ENCODE measurements at regions not wholly inside any gene's neighbourhood (a gene's known extent, or its start where the extent isn't known, plus 50 kb on each side); places are given as distances from the start of the nearest gene placed in this dataset.
"Not testable (repeated sequence)": the region's sequence is repeated elsewhere in the genome, so short reads cannot be mapped to it uniquely, and the experiment has no call there.

DNA sequence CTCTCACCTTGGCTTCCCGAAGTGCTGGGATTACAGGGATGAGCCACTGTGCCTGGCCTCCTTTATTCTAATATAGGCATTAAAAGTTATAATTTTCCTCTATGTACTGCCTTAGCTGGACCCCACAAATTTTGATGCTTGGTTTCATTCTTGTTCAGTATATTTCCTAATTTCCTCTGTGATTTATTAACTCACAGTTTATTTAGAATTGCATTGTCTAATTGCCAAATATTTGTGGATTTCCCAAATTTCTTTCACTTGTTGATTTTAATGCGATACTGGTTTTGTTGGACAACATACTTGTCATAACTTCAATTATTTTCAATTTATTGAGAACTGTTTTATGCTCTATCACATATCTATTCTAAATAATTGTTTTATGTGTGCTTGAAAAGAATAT lies 366.0 kb downstream of the OMA1 start:
- ChIA-PET CTCF (ENCODE audit: low intra/inter-chr PET ratio) (no interaction called here), POLR2A (no interaction called here)
- H3K79me2 ChIP-seq (ENCODE audit: control insufficient read depth, insufficient read depth, low read length): no peaks in the 10 kb centered on the region
- H3K36me3 ChIP-seq (ENCODE audit: control insufficient read depth, insufficient read depth, low read length): no peaks in the 10 kb centered on the region
- H4K20me1 ChIP-seq (replicated peaks; ENCODE audit: control insufficient read depth, insufficient read depth, low read length): no peaks in the 10 kb centered on the region
- no peak overlapping the region for H3K4me2 ChIP-seq (ENCODE audit: insufficient read depth, low read length)
- H3K27me3 ChIP-seq (ENCODE audit: control insufficient read depth in 2 of 2, insufficient read depth in 2 of 2, low read length in 2 of 2): no peaks in the 10 kb centered on the region
- ATAC-seq (no peak), FAIRE-seq (no peak), DNase-seq (ENCODE audit: extremely low read depth in 1 of 4, low spot score in 3 of 4) (no peak)
- TF ChIP-seq FOXJ3 (CRISPR knock-in tag; IDR thresholded peaks at IDR 0.05) (no peak), ZNF57 (CRISPR knock-in tag; IDR thresholded peaks at IDR 0.05) (no peak), BCOR (IDR thresholded peaks at IDR 0.05) (no peak), KAT2B (IDR thresholded peaks at IDR 0.05; ENCODE audit: low read depth, low read length) (no peak), HMG20B (CRISPR knock-in tag; IDR thresholded peaks at IDR 0.05) (no peak), BRD4 (IDR thresholded peaks at IDR 0.05) (no peak), CBX5 (IDR thresholded peaks at IDR 0.05; ENCODE audit: borderline replicate concordance, low read depth) (no peak), ZNF274 (IDR thresholded peaks at IDR 0.05; ENCODE audit: borderline replicate concordance, low read depth, low read length) (no peak), COPS2 (conservative IDR thresholded peaks at IDR 0.05) (no peak), ZNF584 (CRISPR knock-in tag; IDR thresholded peaks at IDR 0.05; ENCODE audit: low read depth) (no peak), SNRNP70 (optimal IDR thresholded peaks at IDR 0.05; ENCODE audit: low read depth, low read length) (no peak), MCM7 (IDR thresholded peaks at IDR 0.05) (no peak), GTF2F1 (IDR thresholded peaks at IDR 0.05; ENCODE audit: low read depth, low read length) (no peak), ZNF79 (CRISPR knock-in tag; IDR thresholded peaks at IDR 0.05; ENCODE audit: low read depth) (no peak), DIDO1 (tag; IDR thresholded peaks at IDR 0.05; ENCODE audit: low read depth) (no peak)
- TF ChIP-seq, protein P1, sequence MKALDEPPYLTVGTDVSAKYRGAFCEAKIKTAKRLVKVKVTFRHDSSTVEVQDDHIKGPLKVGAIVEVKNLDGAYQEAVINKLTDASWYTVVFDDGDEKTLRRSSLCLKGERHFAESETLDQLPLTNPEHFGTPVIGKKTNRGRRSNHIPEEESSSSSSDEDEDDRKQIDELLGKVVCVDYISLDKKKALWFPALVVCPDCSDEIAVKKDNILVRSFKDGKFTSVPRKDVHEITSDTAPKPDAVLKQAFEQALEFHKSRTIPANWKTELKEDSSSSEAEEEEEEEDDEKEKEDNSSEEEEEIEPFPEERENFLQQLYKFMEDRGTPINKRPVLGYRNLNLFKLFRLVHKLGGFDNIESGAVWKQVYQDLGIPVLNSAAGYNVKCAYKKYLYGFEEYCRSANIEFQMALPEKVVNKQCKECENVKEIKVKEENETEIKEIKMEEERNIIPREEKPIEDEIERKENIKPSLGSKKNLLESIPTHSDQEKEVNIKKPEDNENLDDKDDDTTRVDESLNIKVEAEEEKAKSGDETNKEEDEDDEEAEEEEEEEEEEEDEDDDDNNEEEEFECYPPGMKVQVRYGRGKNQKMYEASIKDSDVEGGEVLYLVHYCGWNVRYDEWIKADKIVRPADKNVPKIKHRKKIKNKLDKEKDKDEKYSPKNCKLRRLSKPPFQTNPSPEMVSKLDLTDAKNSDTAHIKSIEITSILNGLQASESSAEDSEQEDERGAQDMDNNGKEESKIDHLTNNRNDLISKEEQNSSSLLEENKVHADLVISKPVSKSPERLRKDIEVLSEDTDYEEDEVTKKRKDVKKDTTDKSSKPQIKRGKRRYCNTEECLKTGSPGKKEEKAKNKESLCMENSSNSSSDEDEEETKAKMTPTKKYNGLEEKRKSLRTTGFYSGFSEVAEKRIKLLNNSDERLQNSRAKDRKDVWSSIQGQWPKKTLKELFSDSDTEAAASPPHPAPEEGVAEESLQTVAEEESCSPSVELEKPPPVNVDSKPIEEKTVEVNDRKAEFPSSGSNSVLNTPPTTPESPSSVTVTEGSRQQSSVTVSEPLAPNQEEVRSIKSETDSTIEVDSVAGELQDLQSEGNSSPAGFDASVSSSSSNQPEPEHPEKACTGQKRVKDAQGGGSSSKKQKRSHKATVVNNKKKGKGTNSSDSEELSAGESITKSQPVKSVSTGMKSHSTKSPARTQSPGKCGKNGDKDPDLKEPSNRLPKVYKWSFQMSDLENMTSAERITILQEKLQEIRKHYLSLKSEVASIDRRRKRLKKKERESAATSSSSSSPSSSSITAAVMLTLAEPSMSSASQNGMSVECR (CRISPR knock-in tag; IDR thresholded peaks at IDR 0.05): no peak
- in situ Hi-C loops (cut with MboI): no loop called here
- H3K9me1 ChIP-seq (ENCODE audit: control insufficient read depth, insufficient read depth, low read length): no peaks in the 10 kb centered on the region
- WGBS (ENCODE audit: insufficient coverage, low coverage, missing lambda C conversion rate): 0% methylated on average over 2 of the region's 2 CpGs
- no TSS peak for BruUV-seq (replicated peaks)
- intact Hi-C loops (cut with micrococcal nuclease): no loop called here
- H3K4me3 ChIP-seq: no peak overlapping the region
- no peaks in the 10 kb centered on the region for H3K4me1 ChIP-seq (replicated peaks in 1 of 2; ENCODE audit: control insufficient read depth in 2 of 2, insufficient read depth in 2 of 2, low read length in 2 of 2)
- H3K9ac ChIP-seq (ENCODE audit: insufficient read depth in 1 of 2, low read depth in 2 of 2, low read length in 2 of 2): no peak overlapping the region
- no peaks in the 10 kb centered on the region for H3K9me3 ChIP-seq (replicated peaks; ENCODE audit: control insufficient read depth, insufficient read depth, low read depth, low read length)
- no peak overlapping the region for H2AFZ ChIP-seq (ENCODE audit: low read depth, low read length)
- H3K27ac ChIP-seq (ENCODE audit: extremely low read depth, low read depth, low read length): no peak overlapping the region

GRCh38 chr1:58169160-58169559 lies 377.4 kb downstream of the OMA1 start:
- POLR2A ChIA-PET; H3K27me3 ChIP-seq (ENCODE audit: control insufficient read depth in 2 of 2, insufficient read depth in 2 of 2, low read length in 2 of 2); H3K4me1 ChIP-seq (replicated peaks in 1 of 2; ENCODE audit: control insufficient read depth in 2 of 2, insufficient read depth in 2 of 2, low read length in 2 of 2); H3K9me3 ChIP-seq (replicated peaks; ENCODE audit: control insufficient read depth, insufficient read depth, low read depth, low read length); H4K20me1 ChIP-seq (replicated peaks; ENCODE audit: control insufficient read depth, insufficient read depth, low read length); H3K79me2 ChIP-seq (ENCODE audit: control insufficient read depth, insufficient read depth, low read length); H3K9ac ChIP-seq (ENCODE audit: insufficient read depth in 1 of 2, low read depth in 2 of 2, low read length in 2 of 2); H3K4me2 ChIP-seq (ENCODE audit: insufficient read depth, low read length); CTCF ChIA-PET (ENCODE audit: low intra/inter-chr PET ratio); BruUV-seq (replicated peaks); H2AFZ ChIP-seq (ENCODE audit: low read depth, low read length); H3K9me1 ChIP-seq (ENCODE audit: control insufficient read depth, insufficient read depth, low read length); in situ Hi-C loops (cut with MboI); ATAC-seq; FAIRE-seq; DNase-seq (ENCODE audit: extremely low read depth in 1 of 4, low spot score in 3 of 4); H3K36me3 ChIP-seq (ENCODE audit: control insufficient read depth, insufficient read depth, low read length); intact Hi-C loops (cut with micrococcal nuclease); H3K4me3 ChIP-seq; H3K27ac ChIP-seq (ENCODE audit: extremely low read depth, low read depth, low read length): not testable (repeated sequence)
- 0% methylated on average over 3 of the region's 3 CpGs for WGBS (ENCODE audit: insufficient coverage, low coverage, missing lambda C conversion rate)

Measured in K562 (cell line).